Colonic mucosa (tissue), 4 donors: ENCODE measurements at regions not wholly inside any gene's neighbourhood (a gene's known extent, or its start where the extent isn't known, plus 50 kb on each side); places are given as distances from the start of the nearest gene placed in this dataset.

Source experiments
- DNase-seq: peaks from one replicate; pipeline ENCODE4 v3.0.0-alpha.2; 2020
- H3K27ac ChIP-seq: fragments of 200-600 bp; one replicate; pipeline ENCODE4 v1.8.0; 2021
- H3K27me3 ChIP-seq: fragments of 200-600 bp; one replicate; pipeline ENCODE4 v1.8.0; 2021
- H3K36me3 ChIP-seq: fragments of 200-600 bp; one replicate; pipeline ENCODE4 v1.8.0; 2021
- H3K4me1 ChIP-seq: fragments of 200-600 bp; one replicate; pipeline ENCODE4 v1.8.0; 2021; ENCODE audit warnings: mild to moderate bottlenecking
- H3K4me3 ChIP-seq: fragments of 200-600 bp; one replicate; pipeline ENCODE4 v1.8.0; 2021
- H3K9ac ChIP-seq, 2 donors: one replicate each; pipeline ENCODE4 v1.7.0; 2013; ENCODE audit warnings: control low read depth in 2 of 2, low read depth in 2 of 2, low read length in 2 of 2
- H3K9me3 ChIP-seq: fragments of 200-600 bp; one replicate; pipeline ENCODE4 v1.8.0; 2021
- CTCF ChIP-seq: fragments of 200-600 bp; IDR thresholded peaks from one replicate; pipeline ENCODE4 v1.8.0; 2022; ENCODE audit warnings: antibody characterized with exemption, mild to moderate bottlenecking
- intact Hi-C: fragments of 100-400 bp; cut with DNase I; formaldehyde crosslinking; loops from one replicate; pipeline ENCODE4 v1.14.1; 2022
- donor health status: healthy.
- donor health status: DM: no; HTN: no; CAD: no.
- donor health status: DM: no; HTN: no; CAD: no.

- H3K4me3 ChIP-seq: no peak overlapping the region
- H3K9ac ChIP-seq: no peak overlapping the region
- no peaks in the 10 kb centered on the region for H3K36me3 ChIP-seq
- intact Hi-C loops: no loop called here
- H3K9me3 ChIP-seq: no peaks in the 10 kb centered on the region
- no peak for TF ChIP-seq CTCF
- H3K27ac ChIP-seq: no peak overlapping the region
- H3K4me1 ChIP-seq: no peaks in the 10 kb centered on the region
- no peak for DNase-seq
- H3K27me3 ChIP-seq: no peaks in the 10 kb centered on the region
These were observed 338.3 kb downstream of the IL20RB start for GRCh38 chr3:137296116-137296515.

GRCh38 chr3:137297770-137298169 lies 340.0 kb downstream of the IL20RB start:
- intact Hi-C loops: no loop called here
- Histone ChIP-seq H3K27me3 (no peaks in the 10 kb centered on the region), H3K9me3 (no peaks in the 10 kb centered on the region), H3K27ac (no peak overlapping the region), H3K9ac (no peak overlapping the region), H3K36me3 (no peaks in the 10 kb centered on the region), H3K4me1 (no peaks in the 10 kb centered on the region), H3K4me3 (no peak overlapping the region)
- no peak for TF ChIP-seq CTCF
- no peak for DNase-seq

- no peaks in the 10 kb centered on the region for H3K27me3 ChIP-seq
- H3K27ac ChIP-seq: no peak overlapping the region
- no peak for TF ChIP-seq CTCF
- H3K36me3 ChIP-seq: no peaks in the 10 kb centered on the region
- no peak overlapping the region for H3K9ac ChIP-seq
- intact Hi-C loops: no loop called here
- DNase-seq: no peak
- no peak overlapping the region for H3K4me3 ChIP-seq
- no peaks in the 10 kb centered on the region for H3K9me3 ChIP-seq
- H3K4me1 ChIP-seq: no peaks in the 10 kb centered on the region
These were observed 342.9 kb downstream of the IL20RB start for GRCh38 chr3:137300703-137301102.

GRCh38 chr3:137304313-137305056 lies 346.7 kb downstream of the IL20RB start:
- no peaks in the 10 kb centered on the region for H3K36me3 ChIP-seq
- H3K4me3 ChIP-seq: no peak overlapping the region
- TF ChIP-seq CTCF: no peak
- no peaks in the 10 kb centered on the region for H3K9me3 ChIP-seq
- intact Hi-C loops: no loop called here
- H3K27me3 ChIP-seq: no peaks in the 10 kb centered on the region
- DNase-seq: no peak
- H3K4me1 ChIP-seq: no peaks in the 10 kb centered on the region
- no peak overlapping the region for H3K9ac ChIP-seq
- H3K27ac ChIP-seq: no peak overlapping the region

- Histone ChIP-seq H3K27me3 (no peaks in the 10 kb centered on the region), H3K9ac (no peak overlapping the region), H3K4me1 (no peaks in the 10 kb centered on the region), H3K4me3 (no peak overlapping the region), H3K36me3 (no peaks in the 10 kb centered on the region), H3K27ac (no peak overlapping the region), H3K9me3 (no peaks in the 10 kb centered on the region)
- intact Hi-C loops: no loop called here
- no peak for TF ChIP-seq CTCF
- DNase-seq: no peak
These were observed 366.3 kb downstream of the IL20RB start for GRCh38 chr3:137324114-137324513.
